Glomerular endothelial cell (primary cell): ENCODE measurements at regions not wholly inside any gene's neighbourhood (a gene's known extent, or its start where the extent isn't known, plus 50 kb on each side); places are given as distances from the start of the nearest gene placed in this dataset.

Experiments
- DNase-seq: peaks from one replicate; pipeline ENCODE4 v3.0.0-alpha.2; 2011; ENCODE audit warnings: low read depth, low spot score; ENCODE audit errors: extremely low read depth

GRCh38 chr3:72572489-72573007 lies 275.7 kb downstream of the SHQ1 start:
- DNase-seq, result no peak

GRCh38 chr3:72571638-72572114 lies 276.6 kb downstream of the SHQ1 start:
- DNase-seq, result no peak

GRCh38 chr3:72571052-72571451 lies 277.2 kb downstream of the SHQ1 start:
- DNase-seq, result no peak

- no peak for DNase-seq
Measured at GRCh38 chr3:72569754-72570440, 278.3 kb downstream of the SHQ1 start.

DNA sequence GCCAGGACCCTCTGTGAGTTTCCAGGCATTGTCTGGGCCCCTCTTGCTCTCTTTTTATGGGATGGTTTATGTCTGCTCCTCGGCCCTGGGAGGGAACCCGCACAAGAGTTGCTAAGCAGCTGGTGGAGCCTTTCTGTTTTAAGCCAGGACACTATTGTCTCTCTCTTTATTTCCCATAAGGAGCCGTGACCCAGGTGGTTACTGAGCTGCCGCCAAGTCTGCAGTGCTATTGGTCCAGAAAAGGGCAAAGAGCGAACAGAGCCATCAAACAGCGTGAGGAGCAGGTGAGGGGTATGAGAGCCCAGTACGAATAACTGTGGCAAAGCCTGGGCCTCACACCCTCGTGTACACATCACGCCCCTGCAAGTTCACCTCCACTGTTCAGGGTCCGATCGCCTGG lies 280.2 kb downstream of the SHQ1 start:
- no peak for DNase-seq

DNA sequence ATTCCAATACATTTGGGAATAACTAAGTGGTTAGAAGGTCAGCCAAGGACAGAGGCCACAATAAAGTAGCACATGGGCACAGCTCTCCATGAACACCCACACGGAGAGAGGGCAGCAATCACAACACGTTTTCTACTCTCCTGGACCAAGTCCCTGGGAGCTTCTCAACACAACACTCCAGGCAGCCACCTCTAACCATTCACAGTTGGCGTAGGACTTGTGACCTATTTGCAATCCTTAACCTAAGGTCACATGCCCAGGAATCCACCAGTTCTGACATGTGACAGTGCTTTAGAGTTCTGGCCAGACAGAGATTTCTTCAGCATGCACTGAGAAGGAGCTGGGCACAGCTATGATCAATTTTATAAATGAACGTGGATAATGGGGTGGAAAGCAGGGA lies 280.8 kb downstream of the SHQ1 start:
- no peak for DNase-seq

GRCh38 chr3:72565593-72565992 lies 282.7 kb downstream of the SHQ1 start:
- DNase-seq, result no peak

- DNase-seq, result no peak
Measured at GRCh38 chr3:72563690-72564370, 284.4 kb downstream of the SHQ1 start.

DNA sequence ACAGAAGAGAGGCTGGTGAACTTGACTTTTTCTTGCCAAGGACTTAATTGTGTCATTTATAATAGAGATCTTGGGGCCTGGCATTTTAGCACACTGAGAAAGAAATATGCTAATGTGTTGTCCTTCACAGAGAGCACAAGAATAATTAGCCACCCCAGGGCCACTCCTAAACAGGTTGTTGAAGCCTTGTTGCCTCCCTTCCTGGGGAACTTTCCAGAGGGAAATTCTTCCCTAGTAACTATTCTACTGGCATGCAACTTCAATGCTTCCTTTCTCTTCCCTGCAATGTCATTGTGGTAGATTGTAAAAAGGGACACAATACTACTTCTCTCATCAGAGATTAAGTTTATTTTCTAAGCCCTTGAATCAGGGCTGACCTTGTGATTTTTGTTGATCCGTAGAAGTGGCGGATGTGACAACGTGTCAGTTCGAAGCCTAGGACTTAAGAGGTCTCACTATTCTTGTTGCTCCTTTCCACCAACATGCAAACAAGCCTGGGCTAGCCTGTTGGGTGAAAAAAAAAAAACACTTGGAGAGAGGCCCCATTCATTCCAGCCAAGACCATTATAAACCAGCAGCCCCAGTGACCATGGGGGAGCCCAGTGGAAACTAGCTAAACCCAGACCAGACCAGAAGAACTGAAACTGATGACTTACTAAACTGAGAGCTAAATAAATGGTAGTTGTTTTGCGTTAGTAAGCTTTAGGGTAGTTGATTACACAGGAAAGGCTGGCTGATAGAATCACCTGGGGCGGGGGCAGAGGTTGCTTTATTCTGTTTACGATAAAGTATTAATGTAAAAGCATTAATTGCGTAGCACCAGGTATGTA lies 287.2 kb downstream of the SHQ1 start:
- no peak for DNase-seq

- no peak for DNase-seq
Measured at GRCh38 chr3:72559385-72559784, 288.9 kb downstream of the SHQ1 start.

DNA sequence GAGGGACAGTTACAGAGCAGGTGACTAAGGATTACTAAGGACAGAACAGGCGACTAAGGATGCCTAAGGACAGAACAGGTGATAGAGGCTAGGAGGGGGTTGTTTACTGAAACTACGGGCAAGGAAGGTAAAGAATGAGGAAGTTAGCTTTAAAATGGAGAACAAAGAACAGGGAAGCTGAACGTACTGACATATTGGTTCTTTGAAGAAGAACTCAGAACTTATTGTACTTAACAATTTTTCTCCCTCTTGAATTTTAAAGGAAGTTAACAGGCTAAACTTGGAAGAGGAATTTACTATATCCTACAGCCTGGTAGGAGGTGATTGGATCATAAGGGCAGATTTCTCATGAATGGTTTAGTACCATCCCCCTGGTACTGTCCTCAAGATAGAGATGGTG lies 290.2 kb downstream of the SHQ1 start:
- no peak for DNase-seq

- DNase-seq, result no peak
Measured at GRCh38 chr3:72555714-72556113, 292.5 kb downstream of the SHQ1 start.

- no peak for DNase-seq
Measured at GRCh38 chr3:72554689-72555088, 293.6 kb downstream of the SHQ1 start.

GRCh38 chr3:72553298-72553697 lies 294.9 kb downstream of the SHQ1 start:
- DNase-seq, result no peak

DNA sequence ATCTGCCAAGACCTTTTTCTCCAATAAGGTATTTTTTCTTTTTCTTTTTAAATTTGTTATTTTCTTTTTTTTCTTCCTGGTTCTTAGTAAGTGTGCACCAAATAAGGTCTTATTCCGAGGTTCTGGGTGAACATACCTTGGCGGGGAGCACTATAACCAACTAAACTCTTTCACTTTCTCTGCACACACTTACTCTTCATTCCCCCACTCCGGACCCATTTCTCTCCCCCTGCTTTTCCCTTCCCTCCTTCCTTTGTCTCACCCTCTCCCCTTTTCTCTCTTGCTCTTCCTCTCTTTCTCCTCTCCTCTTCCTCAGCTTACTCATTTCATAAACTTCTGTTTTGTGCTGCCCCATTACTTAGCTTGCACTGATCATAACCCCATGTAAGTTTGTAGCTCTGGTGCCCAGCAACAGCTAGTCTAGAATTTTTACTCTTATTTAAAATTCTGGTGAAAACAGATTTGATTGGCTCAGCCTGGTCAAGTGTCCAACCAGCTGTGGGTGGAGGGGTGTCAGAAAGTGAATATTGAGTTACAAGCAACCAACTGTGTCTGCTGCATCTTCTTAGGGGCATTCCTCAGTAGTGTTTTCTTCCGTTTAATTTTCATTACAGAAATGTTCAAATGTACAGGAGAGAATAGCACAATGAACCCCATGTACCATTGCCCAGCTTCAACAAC lies 297.5 kb downstream of the SHQ1 start:
- DNase-seq, result no peak

DNA sequence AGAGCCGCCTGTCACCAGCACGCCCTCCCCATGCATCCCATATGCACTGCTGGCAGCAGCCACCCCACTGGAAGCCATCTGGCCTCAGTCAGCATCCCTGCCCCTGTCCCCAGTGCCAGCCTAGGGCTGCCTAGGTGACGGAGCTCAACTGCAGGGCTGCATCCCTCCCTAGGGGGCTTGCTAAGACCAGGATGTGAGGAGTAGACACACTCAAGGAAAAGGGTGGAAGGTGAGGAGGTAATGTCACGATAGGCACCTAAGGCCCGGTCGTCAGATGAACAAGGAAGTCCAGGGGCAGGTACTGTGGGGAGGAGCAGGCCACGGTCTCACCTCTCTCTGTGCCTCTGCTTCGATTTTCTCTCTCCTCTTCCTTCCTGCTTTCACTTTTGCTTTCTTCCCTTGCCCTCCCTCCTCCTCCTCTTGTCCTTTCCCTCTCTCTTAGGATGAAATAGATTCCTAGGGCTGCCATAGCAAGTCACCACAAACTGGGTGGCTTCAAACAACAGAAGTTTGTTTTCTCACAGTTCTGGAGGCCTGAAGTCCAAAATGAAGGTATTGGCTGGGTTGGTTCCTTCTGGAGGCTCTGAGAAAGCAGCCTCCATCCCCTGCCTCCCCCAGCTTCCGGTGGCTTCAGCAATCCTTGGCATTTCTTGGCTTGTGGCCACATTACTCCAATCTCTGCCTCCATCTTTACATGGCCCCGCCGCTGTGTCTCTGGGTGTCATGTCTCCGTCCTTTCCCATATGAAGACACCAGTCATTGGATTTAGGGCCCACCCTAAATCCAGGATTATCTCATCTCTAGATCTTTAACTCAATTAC lies 298.3 kb downstream of the SHQ1 start:
- DNase-seq, result no peak

DNA sequence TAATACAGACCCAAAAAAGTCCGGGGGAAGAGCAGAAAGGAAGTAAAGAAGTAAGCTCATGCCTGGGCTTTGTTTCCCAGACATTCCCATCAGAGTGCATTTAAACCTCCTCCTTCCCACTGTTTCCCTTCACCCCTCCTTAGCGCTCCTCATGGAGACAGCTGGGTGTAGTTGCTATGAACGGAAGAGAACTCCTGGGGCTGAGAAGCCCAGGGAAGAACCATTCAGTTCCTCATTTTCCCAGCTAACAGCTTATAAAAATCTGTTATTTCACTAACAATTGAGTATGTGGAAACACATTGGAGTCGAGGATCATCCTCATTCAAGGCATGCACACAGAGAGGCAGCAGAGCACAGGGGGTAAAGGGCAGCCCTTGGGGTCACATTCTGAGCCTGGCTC lies 299.3 kb downstream of the SHQ1 start:
- no peak for DNase-seq

DNA sequence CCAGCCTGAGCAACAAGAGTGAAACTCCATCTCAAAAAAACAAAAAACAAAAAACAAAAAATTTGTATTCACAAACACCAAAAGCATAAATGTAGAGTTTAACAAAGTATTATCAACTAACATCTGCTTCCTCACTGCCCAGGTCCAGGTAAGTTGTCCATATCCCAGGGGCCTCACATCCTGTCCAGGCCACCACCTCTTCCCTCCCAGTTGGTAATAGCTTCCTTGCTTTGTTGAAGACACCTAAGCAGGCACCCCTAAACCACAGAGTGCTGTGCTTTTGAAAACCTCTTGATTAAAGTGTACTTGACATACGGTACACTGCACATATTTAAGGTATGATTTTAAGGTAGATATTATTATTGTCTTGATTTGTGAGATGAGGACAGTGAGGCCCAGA lies 299.8 kb downstream of the SHQ1 start:
- DNase-seq, result no peak

- no peak for DNase-seq
Measured at GRCh38 chr3:72547183-72547582, 301.1 kb downstream of the SHQ1 start.

- DNase-seq, result no peak
Measured at GRCh38 chr3:72544239-72544638, 304.0 kb downstream of the SHQ1 start.
